RCC 7860 (cell line): ENCODE measurements at regions not wholly inside any gene's neighbourhood (a gene's known extent, or its start where the extent isn't known, plus 50 kb on each side); places are given as distances from the start of the nearest gene placed in this dataset.

Experiments
- DNase-seq: peaks from one replicate; pipeline ENCODE4 v3.0.0-alpha.2; 2015; ENCODE audit warnings: low spot score
- FAIRE-seq: peaks from 2 replicates; lab custom pipeline; 2012; peaks lifted over from hg19 to GRCh38; lab: Jason Lieb, UNC

DNA sequence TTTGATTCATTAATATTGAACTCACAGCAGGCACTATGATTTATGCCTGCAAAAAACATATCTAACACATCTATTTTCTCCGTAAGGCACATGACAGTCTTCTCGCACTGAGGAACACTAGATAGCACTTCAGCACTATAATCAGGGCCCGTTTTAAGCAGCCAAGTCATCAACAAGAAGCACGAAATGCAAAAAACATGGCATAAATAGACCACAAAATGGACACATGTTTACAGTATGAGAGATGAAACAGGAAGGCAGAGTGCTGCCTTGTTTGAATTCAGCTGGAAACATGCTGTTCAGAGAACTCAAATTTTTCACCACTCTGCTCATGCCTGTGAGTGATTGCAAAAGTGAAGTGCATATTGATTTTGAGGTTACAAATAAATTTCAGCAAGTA is 205.8 kb upstream of the PDGFD start:
- FAIRE-seq (no peak), DNase-seq (no peak)

DNA sequence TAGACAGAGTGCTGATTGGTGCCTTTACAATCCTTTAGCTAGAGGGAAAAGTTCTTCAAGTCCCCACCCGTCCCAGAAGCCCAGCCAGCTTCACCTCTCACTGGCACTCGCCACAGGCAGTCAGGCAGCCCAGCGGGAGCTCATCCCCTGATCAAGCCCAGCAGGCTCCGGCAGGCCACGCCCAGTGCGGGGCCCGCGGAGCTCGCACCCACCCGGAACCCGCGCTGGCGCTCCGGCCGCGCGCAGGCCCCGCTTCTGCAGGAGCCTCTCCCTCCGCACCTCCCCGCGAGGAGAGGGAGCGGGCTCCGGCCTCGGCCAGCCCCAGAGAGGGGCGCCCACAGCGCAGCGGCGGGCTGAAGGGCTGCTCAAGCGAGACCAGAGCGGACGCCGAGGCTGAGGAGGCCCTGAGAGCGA is 202.4 kb upstream of the PDGFD start:
- DNase-seq = no peak
- FAIRE-seq = no peak

DNA sequence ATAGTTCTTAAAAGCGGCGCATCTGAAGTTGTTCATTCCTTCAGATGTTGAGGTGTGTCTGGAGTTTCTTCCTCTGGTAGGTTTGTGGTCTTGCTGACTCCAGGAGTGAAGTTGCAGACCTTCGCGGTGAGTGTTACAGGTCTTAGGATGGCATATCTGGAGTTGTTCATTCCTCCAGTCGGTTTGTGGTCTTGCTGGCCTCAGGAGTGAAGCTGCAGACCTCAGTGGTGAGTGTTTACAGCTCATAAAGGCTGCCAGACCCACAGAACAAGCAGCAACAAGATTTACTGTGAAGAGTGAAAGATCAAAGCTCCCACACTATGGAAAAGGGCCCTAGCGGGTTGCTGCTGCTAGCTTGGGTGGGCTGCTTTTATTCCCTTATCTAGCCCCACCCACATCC is 201.7 kb upstream of the PDGFD start:
- DNase-seq = no peak
- no peak for FAIRE-seq

DNA sequence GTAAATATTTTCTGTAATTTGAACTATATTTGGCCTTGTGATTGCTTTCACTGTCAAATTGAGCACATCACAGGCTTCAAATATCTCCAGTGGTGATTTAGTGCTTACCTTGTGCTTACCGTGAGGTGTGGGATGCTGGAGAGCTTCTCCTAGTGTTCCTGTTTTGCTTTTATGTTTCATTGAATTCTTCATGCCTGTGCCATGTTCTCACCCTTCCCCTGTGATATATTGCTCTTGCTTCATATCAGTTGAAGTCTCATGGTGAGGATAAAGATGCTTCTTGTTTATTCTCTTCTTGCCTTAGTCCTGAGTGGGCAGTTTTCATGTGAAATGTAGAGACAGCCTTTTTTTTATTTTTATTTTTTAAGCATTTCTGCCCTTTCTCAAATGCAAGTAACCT is 198.0 kb upstream of the PDGFD start:
- FAIRE-seq (no peak), DNase-seq (no peak)

DNA sequence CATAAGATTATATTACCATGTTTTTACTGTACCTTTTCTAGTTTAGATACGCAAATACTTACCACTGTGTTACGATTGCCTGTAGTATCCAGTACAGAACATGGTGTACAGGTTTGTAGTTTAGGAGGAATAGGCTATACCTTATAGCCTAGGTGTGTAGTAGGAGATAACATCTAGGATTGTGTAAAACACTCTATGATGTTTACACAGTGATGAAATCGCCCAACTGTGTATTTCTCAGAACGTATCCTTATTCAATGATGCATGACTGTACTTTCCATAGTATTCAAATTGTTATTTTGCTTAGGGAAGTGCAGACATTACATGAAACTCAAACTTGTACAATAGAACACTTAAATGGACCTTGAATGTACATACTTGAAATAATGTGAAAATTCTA is 188.1 kb upstream of the PDGFD start:
- FAIRE-seq (no peak), DNase-seq (peak; percentile 4)

DNA sequence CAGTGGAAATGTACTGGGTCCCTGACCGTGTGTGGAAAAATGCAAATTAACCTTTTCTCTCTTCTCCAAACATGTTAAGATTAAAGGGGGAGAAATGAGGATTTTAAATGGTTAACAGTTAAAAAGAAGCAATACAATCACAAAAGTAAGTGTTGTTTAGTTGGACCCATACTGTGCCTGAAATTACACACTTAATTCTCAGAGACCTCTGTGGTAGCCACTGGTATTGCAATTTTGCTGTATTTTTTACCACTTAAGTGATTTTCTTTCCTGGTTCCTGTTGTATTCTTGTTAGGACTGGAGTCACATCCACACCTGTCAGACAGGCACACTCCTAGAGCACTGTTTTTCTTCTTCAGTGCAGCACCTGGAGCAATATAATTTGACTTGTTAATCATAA is 179.6 kb upstream of the PDGFD start:
- DNase-seq = no peak
- no peak for FAIRE-seq

DNA sequence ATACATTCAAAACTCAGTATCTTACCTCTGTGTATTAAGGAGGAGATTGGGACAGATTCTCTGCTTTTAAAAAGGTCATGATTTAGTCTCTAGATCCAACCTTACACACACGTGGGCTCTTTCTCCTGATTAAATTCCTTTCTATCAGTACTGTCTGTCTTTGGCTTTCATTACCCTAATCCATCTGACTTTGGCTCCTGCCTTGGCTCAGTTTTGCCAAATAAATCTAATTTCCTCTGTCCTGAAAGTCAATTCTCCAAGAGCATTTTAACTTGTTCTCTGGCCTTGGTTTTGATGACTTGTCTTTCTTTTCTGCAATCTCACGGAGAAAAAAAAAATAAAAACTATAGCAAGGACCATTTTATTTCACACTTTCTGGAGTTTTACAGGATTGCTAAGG is 176.6 kb upstream of the PDGFD start:
- DNase-seq (no peak), FAIRE-seq (no peak)

DNA sequence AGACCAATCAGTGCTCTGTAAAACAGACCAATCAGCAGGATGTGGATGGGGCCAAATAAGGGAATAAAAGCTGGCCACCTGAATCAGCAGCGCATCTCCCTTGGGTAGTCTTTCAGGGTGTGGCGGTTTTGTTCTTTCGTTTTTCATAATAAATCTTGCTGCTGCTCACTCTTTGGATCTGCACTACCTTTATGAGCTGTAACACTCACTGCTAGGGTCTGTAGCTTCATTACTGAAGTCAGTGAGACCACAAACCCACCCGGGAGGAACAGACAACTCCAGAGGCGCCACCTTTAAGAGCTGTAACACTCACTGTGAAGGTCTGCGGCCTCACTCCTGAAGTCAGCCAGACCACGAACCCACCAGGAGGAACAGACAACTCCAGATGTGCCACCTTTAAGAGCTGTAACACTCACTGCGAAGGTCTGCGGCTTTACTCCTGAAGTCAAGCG is 175.5 kb upstream of the PDGFD start:
- FAIRE-seq = no peak
- DNase-seq = no peak

DNA sequence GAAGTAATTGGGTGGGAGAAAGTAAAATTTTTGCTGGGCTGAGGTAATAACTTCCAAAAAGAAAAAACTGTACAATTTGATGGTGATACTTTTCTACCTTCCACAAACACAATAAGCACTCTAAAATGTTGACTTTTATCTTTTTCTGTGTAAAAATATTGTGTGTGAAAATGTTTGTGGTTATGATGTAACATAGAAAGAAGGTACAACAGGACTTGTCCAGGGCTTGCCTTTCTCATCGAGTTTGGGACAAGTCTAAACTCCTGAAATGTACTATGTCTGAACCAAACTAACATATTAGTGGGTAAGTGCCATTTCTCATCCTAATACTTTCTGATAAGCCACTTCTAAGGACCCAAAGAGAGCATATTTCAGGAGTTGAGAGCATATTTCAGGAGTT is 174.2 kb upstream of the PDGFD start:
- FAIRE-seq (no peak), DNase-seq (no peak)

DNA sequence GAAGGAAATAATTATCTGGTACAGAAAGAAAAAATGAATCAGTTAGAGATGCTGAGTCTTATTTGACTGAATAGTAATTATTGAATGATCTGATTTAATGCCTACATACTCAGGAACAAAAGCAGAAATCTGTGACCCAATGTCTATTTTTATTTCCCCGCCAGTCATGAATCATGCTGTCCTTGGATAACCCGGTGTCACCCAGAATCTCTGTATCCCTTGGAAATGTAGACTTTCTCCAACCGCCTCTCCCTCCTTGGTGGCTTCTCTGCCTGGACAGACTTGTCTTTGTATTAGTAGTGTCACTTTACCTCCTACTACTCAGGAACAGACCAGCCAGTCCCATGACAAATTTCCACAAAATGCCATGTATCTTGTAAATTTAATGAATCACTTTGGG is 173.3 kb upstream of the PDGFD start:
- FAIRE-seq (no peak), DNase-seq (no peak)

DNA sequence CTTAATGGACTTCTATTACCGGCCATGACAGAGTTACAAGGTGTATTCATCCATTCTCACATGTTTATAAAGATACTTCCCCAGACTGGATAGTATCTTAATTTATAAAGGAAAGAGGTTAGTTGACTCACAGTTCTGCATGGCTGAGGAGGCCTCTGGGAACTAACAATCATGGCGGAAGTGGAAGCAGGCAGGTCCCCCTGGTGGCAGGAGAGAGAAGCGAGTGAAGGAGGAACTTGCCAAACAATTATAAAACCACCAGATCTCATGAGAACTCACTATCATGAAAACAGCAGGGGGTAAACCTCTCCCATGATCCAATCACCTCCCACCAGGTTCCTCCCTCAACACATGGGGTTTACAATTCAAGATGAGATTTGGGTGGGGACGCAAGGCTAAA is 170.0 kb upstream of the PDGFD start:
- FAIRE-seq (no peak), DNase-seq (no peak)

DNA sequence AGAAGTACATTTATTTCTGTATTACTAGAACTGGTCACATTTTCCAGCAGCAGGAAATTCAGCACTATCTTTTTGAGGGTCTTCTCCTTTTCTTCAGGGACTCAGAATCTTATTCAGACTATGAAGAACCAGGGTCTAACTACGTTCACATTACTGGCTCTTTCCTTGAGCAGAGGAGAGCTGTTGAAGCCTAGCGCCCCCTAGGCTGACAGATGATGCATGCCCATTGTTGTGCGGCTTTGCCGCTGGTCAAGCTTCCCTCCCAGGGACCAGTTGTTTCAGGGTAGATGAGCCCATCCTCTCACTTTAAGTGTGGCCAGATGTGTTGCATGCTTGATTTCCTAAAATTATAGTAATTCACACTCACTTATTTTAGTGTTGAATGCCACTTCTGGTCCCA is 168.2 kb upstream of the PDGFD start:
- no peak for FAIRE-seq
- no peak for DNase-seq

DNA sequence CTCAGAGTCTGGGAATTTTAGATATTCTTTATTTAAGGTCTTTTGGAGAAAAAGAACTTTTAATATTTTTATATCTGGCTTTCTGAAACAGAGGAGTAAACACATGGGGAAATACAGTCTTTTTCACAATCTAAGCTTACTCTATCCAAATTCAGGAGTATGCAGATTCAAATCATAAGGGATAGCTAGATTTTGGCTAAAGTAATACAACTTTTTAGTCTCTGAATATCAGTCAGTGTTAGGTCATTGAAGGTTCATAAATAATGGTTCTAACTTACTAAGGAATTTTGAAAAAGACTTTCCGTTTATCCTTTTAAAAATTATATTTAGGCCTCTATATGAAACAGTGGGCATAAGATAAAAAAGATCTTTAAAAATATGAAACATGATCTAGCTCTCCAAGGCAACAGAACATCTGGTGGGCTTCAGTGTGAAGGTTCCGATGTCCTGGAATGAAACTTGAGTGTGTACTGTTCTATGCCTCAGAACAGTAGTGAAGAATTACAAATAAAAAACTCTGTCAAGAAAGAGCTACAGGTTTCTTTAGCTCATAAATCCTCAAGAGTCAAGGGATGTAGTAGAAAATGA is 165.2 kb upstream of the PDGFD start:
- no peak for DNase-seq
- no peak for FAIRE-seq

DNA sequence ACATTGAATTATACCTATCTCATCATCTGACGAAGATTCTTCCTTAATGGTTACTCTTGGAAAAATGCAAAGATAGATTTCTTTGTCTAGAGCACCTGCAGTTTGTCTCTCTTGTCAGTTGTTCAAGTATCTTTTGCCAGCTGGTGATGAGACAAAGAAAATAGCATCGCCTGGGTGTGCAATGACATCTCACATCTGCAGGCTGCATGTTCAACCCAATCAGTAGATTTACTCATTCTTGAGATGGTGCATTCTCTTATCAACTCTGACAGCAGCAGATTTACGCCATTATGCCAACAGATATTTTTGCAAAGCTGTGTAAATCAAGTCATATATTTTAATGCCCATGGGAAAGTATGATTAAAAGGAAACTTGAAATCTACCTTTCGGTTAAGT is 164.6 kb upstream of the PDGFD start:
- FAIRE-seq = no peak
- no peak for DNase-seq

DNA sequence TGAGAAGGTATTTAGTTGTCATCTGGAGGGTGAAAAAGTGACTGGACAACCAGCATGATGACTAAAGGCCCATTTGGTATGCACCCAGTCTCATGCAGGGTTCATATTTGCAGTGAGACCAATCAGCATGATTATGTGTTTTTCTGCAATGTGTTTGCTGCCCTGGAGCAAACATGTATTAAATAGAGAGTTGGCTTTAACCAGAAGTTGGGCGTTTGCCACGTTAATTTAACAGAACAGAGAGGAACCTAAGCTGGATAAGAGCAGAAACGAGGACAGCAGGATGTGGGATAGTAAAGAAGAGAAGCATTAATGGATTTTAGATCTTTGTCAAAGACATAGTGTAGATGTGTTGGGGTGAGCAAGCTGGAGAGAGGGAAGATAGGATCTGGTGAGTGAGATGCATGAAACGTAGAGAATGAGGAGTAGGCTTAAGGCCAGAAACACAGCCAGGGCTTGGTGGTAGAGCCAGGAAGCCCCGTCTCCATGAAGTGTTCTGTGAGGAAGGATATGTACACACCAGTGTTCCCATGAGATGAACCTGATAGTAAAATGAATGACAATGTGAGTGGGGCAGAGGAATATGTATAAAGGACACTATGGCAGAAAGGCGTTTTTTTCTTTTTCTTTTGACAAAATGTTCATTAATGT is 164.0 kb upstream of the PDGFD start:
- FAIRE-seq (no peak), DNase-seq (no peak)

DNA sequence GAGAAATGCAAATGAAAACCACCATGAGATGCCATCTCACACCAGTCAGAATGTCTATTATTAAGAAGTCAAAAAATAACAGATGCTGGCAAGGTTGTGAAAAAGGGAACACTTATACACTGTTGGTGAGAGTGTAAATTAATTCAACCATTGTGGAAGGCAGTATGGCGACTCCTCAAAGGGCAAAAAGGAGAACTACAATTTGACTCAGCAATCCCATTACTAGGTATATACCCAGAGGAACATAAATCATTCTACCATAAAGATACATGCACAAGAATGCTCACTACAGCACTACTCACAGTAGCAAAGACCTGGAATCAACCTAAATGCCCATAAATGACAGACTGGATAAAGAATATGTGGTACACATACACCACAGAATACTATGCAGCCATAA is 161.1 kb upstream of the PDGFD start:
- DNase-seq (no peak), FAIRE-seq (no peak)

DNA sequence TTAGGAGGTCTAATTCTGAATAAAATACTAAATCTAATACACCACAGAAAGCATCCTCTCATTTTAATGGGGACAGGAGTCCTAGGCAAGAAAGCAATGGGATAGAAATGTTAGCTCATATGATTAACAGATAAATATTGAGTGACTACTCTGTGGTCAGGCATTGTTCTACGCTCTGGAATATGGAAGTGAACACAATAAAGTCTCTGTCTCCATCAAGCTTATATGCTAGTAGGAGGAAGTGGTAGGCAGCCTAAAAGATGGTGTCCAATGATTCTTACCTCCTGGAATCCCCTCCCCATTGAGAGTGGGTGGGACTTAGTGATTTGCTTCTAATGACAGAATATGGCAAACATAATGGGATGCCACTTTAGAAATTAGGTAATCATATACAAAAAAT is 160.3 kb upstream of the PDGFD start:
- no peak for FAIRE-seq
- no peak for DNase-seq

DNA sequence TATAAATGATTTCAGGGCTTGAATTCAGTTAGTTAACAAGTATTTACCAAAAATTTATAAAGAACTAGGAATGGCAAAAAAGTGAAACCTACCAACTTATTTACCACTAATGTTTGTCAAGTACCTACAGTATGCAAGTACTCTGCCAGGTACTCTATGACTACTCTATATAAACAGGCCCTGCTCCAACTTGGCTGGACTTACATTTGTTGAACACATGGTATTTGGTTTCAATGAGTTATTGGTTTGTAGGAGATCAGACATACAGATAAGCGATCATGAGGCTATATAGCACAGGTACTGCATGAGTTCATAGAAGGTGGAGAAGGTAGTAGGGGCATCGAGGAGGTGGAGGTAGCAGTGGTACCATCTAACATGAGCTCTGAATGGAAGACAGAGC is 159.9 kb upstream of the PDGFD start:
- FAIRE-seq = no peak
- DNase-seq = no peak

DNA sequence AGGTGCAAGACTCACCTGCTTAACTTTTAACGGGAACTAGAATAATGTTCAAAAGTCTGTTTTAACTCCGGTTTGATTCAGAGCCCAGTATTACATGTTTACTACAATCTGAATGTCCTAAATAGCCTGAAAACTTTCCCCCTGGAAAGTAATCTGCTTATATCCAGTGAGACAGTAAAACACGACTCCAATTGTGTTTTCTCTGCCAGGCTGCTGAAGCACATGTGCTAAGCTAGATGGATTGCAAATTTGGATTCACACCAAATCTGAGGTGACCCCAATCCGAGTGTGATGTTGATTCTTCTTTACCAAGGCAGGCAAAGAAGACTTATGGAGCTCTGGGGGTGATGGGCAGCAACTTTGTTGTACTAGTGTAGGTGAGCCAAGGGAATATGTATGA is 158.7 kb upstream of the PDGFD start:
- DNase-seq (no peak), FAIRE-seq (no peak)

DNA sequence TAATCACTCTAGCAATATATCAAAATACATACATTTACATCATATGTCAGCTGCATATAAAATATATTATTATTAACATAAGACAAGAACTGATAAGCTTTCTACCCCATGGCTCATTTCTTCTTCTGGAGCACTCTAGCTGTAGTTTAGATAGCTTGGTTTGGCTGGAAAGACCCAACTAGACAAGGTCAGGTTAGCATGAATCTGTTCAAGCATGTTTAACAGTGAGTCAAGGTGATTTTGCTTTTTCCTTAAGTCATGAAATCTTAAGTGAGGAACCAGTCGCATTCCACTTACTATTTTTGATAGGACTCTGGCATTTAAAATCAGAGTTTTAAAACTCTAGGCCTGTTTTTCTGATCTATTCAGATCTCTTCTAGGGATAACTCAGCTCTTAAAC is 157.0 kb upstream of the PDGFD start:
- no peak for FAIRE-seq
- DNase-seq = no peak

DNA sequence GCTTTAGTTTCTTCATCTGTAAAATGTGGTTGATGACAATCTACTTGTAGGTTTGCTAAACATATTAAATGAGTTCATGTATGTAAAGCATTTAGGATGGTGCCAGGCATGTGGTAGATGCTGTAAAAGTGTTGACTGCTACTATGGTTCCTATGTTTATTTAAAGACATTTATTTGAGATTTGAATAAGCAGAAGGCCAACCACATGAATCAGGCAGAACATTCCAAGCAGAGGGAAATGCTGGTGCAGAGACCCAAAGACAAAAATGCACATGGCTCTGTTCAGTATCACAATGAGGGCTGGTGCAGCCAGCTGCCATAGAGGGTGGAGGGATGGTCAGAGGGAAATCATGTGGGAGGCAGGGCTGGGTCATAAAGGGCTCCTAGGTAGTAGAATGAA is 156.2 kb upstream of the PDGFD start:
- FAIRE-seq (no peak), DNase-seq (no peak)

DNA sequence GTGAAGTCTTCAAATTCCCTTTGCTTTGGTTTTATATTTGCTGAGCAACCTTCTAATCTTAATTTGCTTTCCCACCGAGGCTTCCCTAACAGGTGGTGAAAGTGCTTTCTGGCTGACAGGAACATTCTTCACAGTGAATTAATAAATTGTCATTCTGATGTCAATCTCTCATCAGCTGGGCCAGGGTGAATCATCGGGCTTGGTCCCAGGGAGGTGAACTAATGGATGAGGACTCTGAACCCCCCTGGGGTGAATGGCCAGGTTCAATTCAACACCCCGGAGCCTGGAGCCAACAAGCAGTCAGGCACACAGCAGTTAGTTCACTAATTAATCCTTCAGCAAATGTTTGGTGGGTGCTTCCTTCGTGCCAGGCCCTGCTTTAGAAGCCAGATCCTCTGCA is 155.4 kb upstream of the PDGFD start:
- no peak for DNase-seq
- FAIRE-seq = no peak

DNA sequence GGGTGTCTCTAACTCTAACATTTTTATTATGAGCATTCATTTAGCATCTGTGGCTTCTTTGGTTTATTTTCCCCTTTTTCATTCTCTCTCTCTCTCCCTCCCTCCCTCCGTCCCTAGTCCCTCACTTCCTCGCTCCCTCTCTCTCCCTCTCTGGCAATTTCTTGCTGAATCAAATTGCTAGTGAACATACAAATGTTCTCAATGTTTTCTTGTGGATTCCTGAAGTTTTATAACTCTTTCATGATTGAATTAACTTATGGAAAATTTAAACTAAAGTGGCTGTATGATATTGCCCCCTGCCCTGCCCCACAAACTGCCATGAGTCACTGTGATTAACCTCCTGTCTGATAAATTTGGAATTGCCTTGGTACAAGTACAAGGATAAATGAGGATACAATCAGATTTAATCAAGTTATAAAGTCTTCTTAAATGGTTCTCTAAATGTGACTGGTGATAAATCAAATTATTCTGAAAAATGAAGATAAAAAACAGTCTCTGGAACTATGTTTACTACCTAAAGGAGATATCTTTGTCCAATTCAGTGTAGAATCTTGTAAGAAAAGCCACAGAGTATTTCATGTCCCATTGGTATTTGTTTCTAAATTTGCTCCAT is 143.0 kb upstream of the PDGFD start:
- no peak for DNase-seq
- no peak for FAIRE-seq
